H1 (cell line): ENCODE measurements at regions not wholly inside any gene's neighbourhood (a gene's known extent, or its start where the extent isn't known, plus 50 kb on each side); places are given as distances from the start of the nearest gene placed in this dataset.

ENCODE experiments used
- CTCF ChIA-PET: fragments of 300-600 bp; sonication (Branson Sonifier 250); formaldehyde crosslinking; loops from one replicate; lab custom pipeline; 2021; ENCODE audit not compliant: partially characterized antibody; lab: Charles Lee
- POLR2A ChIA-PET: fragments of 300-600 bp; sonication (Branson Sonifier 250); formaldehyde crosslinking; loops from one replicate; lab custom pipeline; 2021; ENCODE audit warnings: inconsistent platforms; ENCODE audit not compliant: partially characterized antibody; lab: Charles Lee
- DNase-seq, 2 experiments: peaks; one replicate each; pipeline versions ENCODE4 v3.0.0 to v3.0.0-alpha.2; 2010 to 2022; ENCODE audit warnings: low spot score in 2 of 2, low read depth in 1 of 2, mixed read lengths in 1 of 2
- FAIRE-seq: peaks from 2 replicates; lab custom pipeline; 2011; peaks lifted over from hg19 to GRCh38; lab: Jason Lieb, UNC
- H2AFZ ChIP-seq: 2 replicates; pipeline ENCODE4 v1.8.1; 2012; ENCODE audit warnings: low read length, inconsistent platforms
- H2AK5ac ChIP-seq: 2 replicates; pipeline ENCODE4 v1.6.1; 2013; ENCODE audit warnings: low read depth, low read length
- H2BK120ac ChIP-seq: replicated peaks from 2 replicates; pipeline ENCODE3; 2013; ENCODE audit warnings: low read depth, low read length, inconsistent platforms
- H2BK12ac ChIP-seq: 2 replicates; pipeline ENCODE4 v1.6.1; 2013; ENCODE audit warnings: low read depth, low read length
- H2BK15ac ChIP-seq: 2 replicates; pipeline ENCODE4 v1.6.1; 2013; ENCODE audit warnings: low read length
- H2BK20ac ChIP-seq: 2 replicates; pipeline ENCODE4 v1.6.1; 2013; ENCODE audit warnings: low read length
- H2BK5ac ChIP-seq: 2 replicates; pipeline ENCODE4 v1.6.1; 2013; ENCODE audit warnings: low read depth, low read length
- H3K14ac ChIP-seq: 2 replicates; pipeline ENCODE4 v1.6.1; 2013; ENCODE audit warnings: inconsistent platforms; ENCODE audit not compliant: insufficient read length
- H3K18ac ChIP-seq: 2 replicates; pipeline ENCODE4 v1.6.1; 2013; ENCODE audit warnings: low read length; ENCODE audit errors: extremely low read depth
- H3K23ac ChIP-seq: 2 replicates; pipeline ENCODE4 v1.6.1; 2013; ENCODE audit warnings: inconsistent platforms; ENCODE audit not compliant: insufficient read length
- H3K23me2 ChIP-seq: 2 replicates; pipeline ENCODE4 v1.6.1; 2013; ENCODE audit warnings: low read depth, low read length
- H3K27ac ChIP-seq: 2 replicates; pipeline ENCODE4 v1.6.1; 2011; ENCODE audit warnings: low read depth, low read length, inconsistent platforms
- H3K27me3 ChIP-seq, 4 experiments: replicated peaks in 1 of 4; 1 replicate in 1 of 4; 2 replicates in 3 of 4; pipeline versions ENCODE4 v1.6.1 to v1.8.1; 2011 to 2013; ENCODE audit warnings: low read length in 3 of 4, mild to moderate bottlenecking in 3 of 4, inconsistent platforms in 2 of 4, mixed read lengths in 2 of 4, moderate library complexity in 1 of 4; ENCODE audit not compliant: control insufficient read depth in 3 of 4, insufficient read depth in 3 of 4; ENCODE audit errors: extremely low read depth in 1 of 4
- H3K36me3 ChIP-seq, 4 experiments: 2 replicates each; pipeline versions ENCODE4 v1.6.1 to v1.8.1; 2011 to 2013; ENCODE audit warnings: mild to moderate bottlenecking in 4 of 4, low read length in 3 of 4, moderate library complexity in 2 of 4, control low read depth in 1 of 4, inconsistent platforms in 1 of 4; ENCODE audit not compliant: insufficient read depth in 4 of 4, control insufficient read depth in 2 of 4
- H3K4ac ChIP-seq: replicated peaks from 2 replicates; pipeline ENCODE3; 2013; ENCODE audit warnings: low read length, low read depth, mixed read lengths, inconsistent platforms; ENCODE audit not compliant: insufficient read length
- H3K4me1 ChIP-seq, 4 experiments: replicated peaks in 1 of 4; 1 replicate in 1 of 4; 2 replicates in 3 of 4; pipeline versions ENCODE4 v1.6.1 to v1.8.1; 2011 to 2013; ENCODE audit warnings: low read length in 3 of 4, inconsistent platforms in 2 of 4, mixed read lengths in 1 of 4; ENCODE audit not compliant: insufficient read depth in 4 of 4, control insufficient read depth in 3 of 4
- H3K4me2 ChIP-seq, 2 experiments: 2 replicates each; pipeline versions ENCODE4 v1.6.1 to v1.8.1; 2011 to 2013; ENCODE audit warnings: low read depth in 2 of 2, low read length in 2 of 2, control low read depth in 1 of 2, inconsistent platforms in 1 of 2, mild to moderate bottlenecking in 1 of 2; ENCODE audit not compliant: insufficient read depth in 1 of 2
- H3K4me3 ChIP-seq, 4 experiments: fragments of 200-600, 300-600 bp in 1 of 4; sonication (generic), shearing (Covaris generic), sonication (Bioruptor Twin) in 1 of 4; 2 replicates each; pipeline versions ENCODE4 v1.5.1 to v1.8.1; 2011 to 2016; ENCODE audit warnings: low read length in 4 of 4, low read depth in 3 of 4, control low read depth in 2 of 4, inconsistent platforms in 2 of 4, mild to moderate bottlenecking in 2 of 4, mixed read lengths in 1 of 4, moderate library complexity in 1 of 4; ENCODE audit not compliant: insufficient read depth in 2 of 4; ENCODE audit errors: extremely low read depth in 1 of 4
- H3K56ac ChIP-seq: replicated peaks from 2 replicates; pipeline ENCODE3; 2013; ENCODE audit warnings: low read depth, mild to moderate bottlenecking, mixed read lengths, low read length, inconsistent platforms; ENCODE audit not compliant: insufficient read length
- H3K79me1 ChIP-seq: 2 replicates; pipeline ENCODE4 v1.6.1; 2013; ENCODE audit warnings: low read depth, low read length, control low read depth
- H3K79me2 ChIP-seq, 2 experiments: 2 replicates each; pipeline versions ENCODE4 v1.6.1 to v1.8.1; 2012 to 2013; ENCODE audit warnings: low read length in 2 of 2, mild to moderate bottlenecking in 2 of 2, inconsistent platforms in 1 of 2; ENCODE audit not compliant: insufficient read depth in 2 of 2, control insufficient read depth in 1 of 2
- H3K9ac ChIP-seq, 4 experiments: replicated peaks in 1 of 4; 1 replicate in 1 of 4; 2 replicates in 3 of 4; pipeline versions ENCODE4 v1.6.1 to v1.8.1; 2011 to 2013; ENCODE audit warnings: low read depth in 3 of 4, low read length in 3 of 4, control low read depth in 2 of 4, mild to moderate bottlenecking in 2 of 4, moderate library complexity in 2 of 4, inconsistent platforms in 1 of 4; ENCODE audit errors: extremely low read depth in 1 of 4
- H3K9me3 ChIP-seq, 2 experiments: 2 replicates each; pipeline versions ENCODE4 v1.6.1 to v1.8.1; 2012 to 2013; ENCODE audit warnings: mild to moderate bottlenecking in 2 of 2, moderate library complexity in 2 of 2, control low read depth in 1 of 2, inconsistent platforms in 1 of 2, low read depth in 1 of 2, low read length in 1 of 2, mixed read lengths in 1 of 2; ENCODE audit not compliant: insufficient read depth in 2 of 2
- H4K20me1 ChIP-seq, 2 experiments: replicated peaks in 1 of 2; 2 replicates each; pipeline versions ENCODE3 to v1.8.1; 2011 to 2013; ENCODE audit warnings: inconsistent platforms in 2 of 2, low read length in 2 of 2, mild to moderate bottlenecking in 1 of 2; ENCODE audit not compliant: insufficient read depth in 2 of 2, control insufficient read depth in 1 of 2
- H4K5ac ChIP-seq: 2 replicates; pipeline ENCODE4 v1.6.1; 2013; ENCODE audit warnings: low read length, low read depth, mixed read lengths, inconsistent platforms; ENCODE audit not compliant: insufficient read length
- H4K8ac ChIP-seq: 2 replicates; pipeline ENCODE4 v1.8.0; 2013; ENCODE audit warnings: mild to moderate bottlenecking, moderate library complexity, low read length, inconsistent platforms; ENCODE audit not compliant: insufficient read depth; ENCODE audit errors: extremely low read depth
- H4K91ac ChIP-seq: replicated peaks from 2 replicates; pipeline ENCODE3; 2013; ENCODE audit warnings: low read length, mixed read lengths, inconsistent platforms; ENCODE audit not compliant: insufficient read length
- ASH2L ChIP-seq: fragments of 200-600, 300-600 bp; sonication (generic); IDR thresholded peaks from one replicate; pipeline ENCODE4 v1.7.1; 2017; ENCODE audit warnings: low read length
- ATF2 ChIP-seq: IDR thresholded peaks from 2 replicates; pipeline ENCODE4 v1.6.1; 2012; ENCODE audit warnings: low read length, inconsistent platforms
- BACH1 ChIP-seq: IDR thresholded peaks from 2 replicates; pipeline ENCODE4 v1.6.1; 2012; ENCODE audit warnings: low read length, improper control_type of control experiment
- E2F6 ChIP-seq: IDR thresholded peaks from 2 replicates; pipeline ENCODE4 v1.6.1; 2012; ENCODE audit warnings: inconsistent platforms
- EP300 ChIP-seq, 2 experiments: IDR thresholded peaks; 1 replicate in 1 of 2; 2 replicates in 1 of 2; pipeline ENCODE4 v1.6.1; 2011 to 2012; ENCODE audit warnings: low read depth in 2 of 2, low read length in 2 of 2, mild to moderate bottlenecking in 2 of 2, borderline replicate concordance in 1 of 2, inconsistent platforms in 1 of 2, moderate library complexity in 1 of 2
- EZH2 ChIP-seq: fragments of 200-600 bp; sonication (generic); IDR thresholded peaks from 2 replicates; pipeline ENCODE4 v1.7.1; 2012; ENCODE audit warnings: low read depth, mild to moderate bottlenecking, moderate library complexity, low read length, inconsistent platforms; ENCODE audit not compliant: severe bottlenecking
- HDAC2 ChIP-seq, 2 experiments: fragments of 300-600 bp in 1 of 2; sonication (generic) in 1 of 2; IDR thresholded peaks; 2 replicates each; pipeline ENCODE4 v1.6.1; 2011 to 2012; ENCODE audit warnings: low read depth in 2 of 2, low read length in 2 of 2, mild to moderate bottlenecking in 2 of 2, moderate library complexity in 2 of 2, borderline replicate concordance in 1 of 2, inconsistent platforms in 1 of 2
- JUN ChIP-seq: IDR thresholded peaks from 2 replicates; pipeline ENCODE4 v1.6.1; 2011; ENCODE audit warnings: low read depth, mild to moderate bottlenecking, improper control_type of control experiment, low read length
- POU5F1 ChIP-seq: IDR thresholded peaks from 2 replicates; pipeline ENCODE4 v1.6.1; 2011; ENCODE audit warnings: low read depth, mild to moderate bottlenecking, low read length, moderate library complexity
- WGBS, 2 experiments: shearing (Covaris generic) in 1 of 2; methylation state at CpG; one replicate each; pipeline versions ENCODE4 v1.1.6 to v1.1.7; 2013 to 2015; ENCODE audit warnings: low lambda C conversion rate in 2 of 2, mixed read lengths in 2 of 2, inconsistent platforms in 1 of 2, low coverage in 1 of 2, missing lambda C conversion rate in 1 of 2; ENCODE audit not compliant: insufficient replicate concordance in 2 of 2, insufficient coverage in 1 of 2, insufficient read length in 1 of 2; ENCODE audit errors: extremely low coverage in 1 of 2, missing lambda C conversion rate in 1 of 2; 5-methylcytosine and 5-hydroxymethylcytosine counted together
- TF ChIP-seq, protein P1 (sequence below): IDR thresholded peaks from 2 replicates; pipeline ENCODE4 v1.6.1; 2012; ENCODE audit warnings: inconsistent platforms

GRCh38 chr9:94161673-94162072, 77.4 kb downstream of the PTPDC1 start:
- Histone ChIP-seq H2AK5ac (no peak overlapping the region), H2BK5ac (no peak overlapping the region; the same call in 1 of the 2 replicates), H3K4me1 (no peaks in the 10 kb centered on the region), H3K14ac (no peak overlapping the region), H4K8ac (no peak overlapping the region; the same call in 1 of the 2 replicates), H3K36me3 (no peaks in the 10 kb centered on the region), H3K9me3 (no peaks in the 10 kb centered on the region), H2BK15ac (0 out of 2 replicates have a peak overlapping the region, but pooled peaks have one; percentile 63), H3K27me3 (no peaks in the 10 kb centered on the region; a peak in 1 of 7 replicates), H3K4me2 (no peak overlapping the region), H3K9ac (no peak overlapping the region), H4K91ac (no peak overlapping the region), H2BK20ac (no peak overlapping the region), H3K4ac (no peak overlapping the region), H4K20me1 (no peaks in the 10 kb centered on the region), H3K23ac (no peak overlapping the region), H2BK120ac (no peak overlapping the region), H2AFZ (no peak overlapping the region), H4K5ac (no peak overlapping the region), H3K79me2 (no peaks in the 10 kb centered on the region), H3K79me1 (no peaks in the 10 kb centered on the region), H2BK12ac (no peak overlapping the region), H3K56ac (no peak overlapping the region), H3K18ac (no peak overlapping the region), H3K23me2 (no peaks in the 10 kb centered on the region), H3K4me3 (no peak overlapping the region), H3K27ac (no peak overlapping the region)
- peak in 1 of 2 experiments; percentile 29 for DNase-seq
- 95% methylated on average over 8 of the region's 8 CpGs; no CpG with 5 or more reads in 1 of the 2 experiments for WGBS, 2 experiments
- ChIA-PET POLR2A (interaction anchor here (1.1 to 2.1 kb wide), 4 partner anchors 9 to 13 kb away, joined by 3 to 5 read pairs (median 4); no protein-coding TSS in a partner anchor), CTCF (interaction anchor here (0.8 to 3.6 kb wide), 7 partner anchors 9 to 148 kb away, joined by 3 to 25 read pairs (median 6); no protein-coding TSS in a partner anchor)
- no peak for FAIRE-seq
- no peak for TF ChIP-seq HDAC2 (IDR thresholded peaks at IDR 0.05; ENCODE audit: borderline replicate concordance in 1 of 2, low read depth in 2 of 2, low read length in 2 of 2)
- TF ChIP-seq, protein P1, sequence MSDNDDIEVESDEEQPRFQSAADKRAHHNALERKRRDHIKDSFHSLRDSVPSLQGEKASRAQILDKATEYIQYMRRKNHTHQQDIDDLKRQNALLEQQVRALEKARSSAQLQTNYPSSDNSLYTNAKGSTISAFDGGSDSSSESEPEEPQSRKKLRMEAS: no peak
- no peak for TF ChIP-seq ASH2L
- TF ChIP-seq BACH1: no peak
- no peak for TF ChIP-seq E2F6
- no peak for TF ChIP-seq POU5F1
- no peak for TF ChIP-seq EP300 (IDR thresholded peaks at IDR 0.05; ENCODE audit: borderline replicate concordance in 1 of 2, low read depth in 2 of 2, low read length in 2 of 2)
- no peak for TF ChIP-seq JUN
- no peak for TF ChIP-seq EZH2
- no peak for TF ChIP-seq ATF2
